K562 (cell line): ENCODE measurements at regions not wholly inside any gene's neighbourhood (a gene's known extent, or its start where the extent isn't known, plus 50 kb on each side); places are given as distances from the start of the nearest gene placed in this dataset.

Experiments
- BDP1 ChIP-seq: IDR thresholded peaks from 3 replicates; pipeline ENCODE4 v1.6.1; 2011; ENCODE audit not compliant: insufficient read length, insufficient read depth
- BRD4 ChIP-seq: fragments of 200-600 bp; sonication (generic); IDR thresholded peaks from 2 replicates; pipeline ENCODE4 v1.6.1; 2017; ENCODE audit warnings: inconsistent platforms
- CCNT2 ChIP-seq: IDR thresholded peaks from 2 replicates; pipeline ENCODE4 v1.6.1; 2011; ENCODE audit warnings: borderline replicate concordance, low read depth, mild to moderate bottlenecking, moderate library complexity, mixed read lengths, low read length; ENCODE audit not compliant: insufficient read length; ENCODE audit errors: extremely low read depth
- CEBPG ChIP-seq, 3 experiments: fragments of 200-800 bp in 1 of 3; sonication (Bioruptor generic) in 1 of 3; sonication (generic) in 1 of 3; formaldehyde crosslinking in 1 of 3; IDR thresholded peaks in 2 of 3; conservative IDR thresholded peaks in 1 of 3; 2 replicates each; pipeline versions ENCODE4 v1.6.1 to v1.8.0; 2016 to 2022; ENCODE audit warnings: missing compliant biosample characterization in 2 of 3, missing genetic modification characterization in 2 of 3, mild to moderate bottlenecking in 1 of 3, missing genetic modification reagents in 1 of 3
- CHCHD3 ChIP-seq: fragments of 250-450 bp; sonication (Bioruptor Pico); IDR thresholded peaks from 2 replicates; pipeline ENCODE4 v2.1.2; 2022; ENCODE audit warnings: mild to moderate bottlenecking
- E4F1 ChIP-seq: fragments of 250-450 bp; sonication (Bioruptor Pico); IDR thresholded peaks from 2 replicates; pipeline ENCODE4 v1.5.0; 2021; ENCODE audit warnings: mild to moderate bottlenecking, borderline replicate concordance
- ELF1 ChIP-seq: fragments of 200-800 bp; sonication (Bioruptor generic); IDR thresholded peaks from 2 replicates; pipeline ENCODE4 v1.6.1; 2016; ENCODE audit warnings: missing genetic modification characterization, missing compliant biosample characterization
- HDAC6 ChIP-seq: IDR thresholded peaks from 2 replicates; pipeline ENCODE4 v1.6.1; 2012; ENCODE audit warnings: low read depth, mild to moderate bottlenecking, control low read depth, inconsistent platforms, low read length, moderate library complexity
- MTA3 ChIP-seq: fragments of 450-650 bp; formaldehyde crosslinking; IDR thresholded peaks from 2 replicates; pipeline ENCODE4 v1.6.1; 2017; ENCODE audit warnings: mild to moderate bottlenecking, borderline replicate concordance
- POLR2A ChIP-seq: fragments of 450-650 bp; conservative IDR thresholded peaks from 2 replicates; pipeline ENCODE4 v1.6.1; 2016
- POLR3A ChIP-seq: IDR thresholded peaks from 2 replicates; pipeline ENCODE4 v1.6.1; 2011; ENCODE audit warnings: borderline replicate concordance, mild to moderate bottlenecking, moderate library complexity; ENCODE audit not compliant: insufficient read length, insufficient read depth; ENCODE audit errors: extremely low read depth
- TSC22D4 ChIP-seq: fragments of 450-650 bp; IDR thresholded peaks from 2 replicates; pipeline ENCODE4 v1.6.1; 2016; ENCODE audit warnings: missing genetic modification characterization, missing biosample characterization, control low read depth
- U2AF1 ChIP-seq: fragments of 200-400 bp; formaldehyde crosslinking; optimal IDR thresholded peaks from 2 replicates; pipeline ENCODE3; 2017; ENCODE audit warnings: mild to moderate bottlenecking, low read depth, low read length, moderate library complexity

GRCh38 chr3:15932348-15933300, 134.8 kb upstream of the ANKRD28 start (continued):
- TF ChIP-seq HDAC6 (no peak), ELF1 (tag) (no peak), BRD4 (no peak), E4F1 (CRISPR knock-in tag) (no peak), CHCHD3 (CRISPR knock-in tag) (no peak), POLR2A (no peak), CEBPG (CRISPR knock-in tag; IDR thresholded peaks at IDR 0.05) (no peak), CEBPG (tag; conservative IDR thresholded peaks at IDR 0.05 in 1 of 2, IDR thresholded peaks at IDR 0.05 in 1 of 2) (no peak), TSC22D4 (tag) (no peak), POLR3A (no peak), U2AF1 (no peak), BDP1 (no peak), CCNT2 (no peak), MTA3 (no peak)
